ENCODE measurements at regions not wholly inside any gene's neighbourhood (a gene's known extent, or its start where the extent isn't known, plus 50 kb on each side); places are given as distances from the start of the nearest gene placed in this dataset.

DNA sequence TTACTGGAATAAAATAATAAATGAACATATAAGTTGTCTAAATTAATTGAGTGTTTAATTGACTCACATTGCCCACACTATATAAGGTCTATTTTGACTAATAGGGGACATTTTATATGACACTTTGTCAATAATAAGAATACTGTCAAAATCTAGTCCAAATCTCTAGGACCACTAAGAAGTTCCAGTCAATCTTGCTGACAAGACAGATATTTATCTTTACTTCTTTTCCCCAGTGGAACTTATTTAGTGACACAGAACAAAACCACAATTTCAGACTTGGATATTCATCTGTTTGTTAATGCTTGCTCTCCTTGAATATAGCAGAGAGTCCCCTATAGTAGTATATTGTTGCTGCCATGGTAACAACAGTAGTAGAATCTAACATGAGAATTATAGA lies 954.6 kb upstream of the MANEA start:
- H3K9me3 Mint-ChIP-seq, result peaks cover 6% of the 10 kb centered on the region; the same call in 1 of the 2 replicates
- no peak overlapping the region for H3K4me3 Mint-ChIP-seq
- H3K4me1 Mint-ChIP-seq (ENCODE audit: low read depth), result no peaks in the 10 kb centered on the region
- H3K27ac Mint-ChIP-seq, result no peak overlapping the region
- no peak for DNase-seq
- H3K27me3 Mint-ChIP-seq (ENCODE audit: insufficient read depth), result no peaks in the 10 kb centered on the region
- no peaks in the 10 kb centered on the region for H3K36me3 Mint-ChIP-seq (ENCODE audit: low read depth)
- TF ChIP-seq, protein P1, sequence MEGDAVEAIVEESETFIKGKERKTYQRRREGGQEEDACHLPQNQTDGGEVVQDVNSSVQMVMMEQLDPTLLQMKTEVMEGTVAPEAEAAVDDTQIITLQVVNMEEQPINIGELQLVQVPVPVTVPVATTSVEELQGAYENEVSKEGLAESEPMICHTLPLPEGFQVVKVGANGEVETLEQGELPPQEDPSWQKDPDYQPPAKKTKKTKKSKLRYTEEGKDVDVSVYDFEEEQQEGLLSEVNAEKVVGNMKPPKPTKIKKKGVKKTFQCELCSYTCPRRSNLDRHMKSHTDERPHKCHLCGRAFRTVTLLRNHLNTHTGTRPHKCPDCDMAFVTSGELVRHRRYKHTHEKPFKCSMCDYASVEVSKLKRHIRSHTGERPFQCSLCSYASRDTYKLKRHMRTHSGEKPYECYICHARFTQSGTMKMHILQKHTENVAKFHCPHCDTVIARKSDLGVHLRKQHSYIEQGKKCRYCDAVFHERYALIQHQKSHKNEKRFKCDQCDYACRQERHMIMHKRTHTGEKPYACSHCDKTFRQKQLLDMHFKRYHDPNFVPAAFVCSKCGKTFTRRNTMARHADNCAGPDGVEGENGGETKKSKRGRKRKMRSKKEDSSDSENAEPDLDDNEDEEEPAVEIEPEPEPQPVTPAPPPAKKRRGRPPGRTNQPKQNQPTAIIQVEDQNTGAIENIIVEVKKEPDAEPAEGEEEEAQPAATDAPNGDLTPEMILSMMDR (IDR thresholded peaks at IDR 0.05), result no peak

DNA sequence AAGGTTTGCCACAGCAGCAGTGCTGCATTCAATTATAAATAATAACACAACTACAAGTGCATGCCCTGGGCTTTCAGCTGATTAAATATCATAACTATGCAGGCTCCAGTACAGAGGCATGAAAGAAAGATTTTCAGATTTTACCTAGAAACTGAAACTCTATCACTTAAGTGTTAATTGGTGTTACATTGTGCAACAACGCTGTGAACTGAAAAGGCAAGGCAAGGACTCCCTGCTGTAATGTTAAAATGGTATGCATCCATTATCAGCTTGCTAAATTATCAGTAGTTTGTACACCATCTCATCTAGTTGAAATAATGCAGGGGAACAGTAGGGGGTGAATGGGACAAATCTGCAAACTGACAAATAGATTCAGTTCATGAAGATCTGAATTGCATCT lies 976.7 kb upstream of the MANEA start:
- peaks cover 19% of the 10 kb centered on the region for H3K9me3 Mint-ChIP-seq
- no peaks in the 10 kb centered on the region for H3K36me3 Mint-ChIP-seq (ENCODE audit: low read depth)
- TF ChIP-seq, protein P1 (IDR thresholded peaks at IDR 0.05), result no peak
- no peak for DNase-seq
- no peak overlapping the region for H3K27ac Mint-ChIP-seq
- no peak overlapping the region for H3K4me3 Mint-ChIP-seq
- no peaks in the 10 kb centered on the region for H3K4me1 Mint-ChIP-seq (ENCODE audit: low read depth)
- no peaks in the 10 kb centered on the region for H3K27me3 Mint-ChIP-seq (ENCODE audit: insufficient read depth)

DNA sequence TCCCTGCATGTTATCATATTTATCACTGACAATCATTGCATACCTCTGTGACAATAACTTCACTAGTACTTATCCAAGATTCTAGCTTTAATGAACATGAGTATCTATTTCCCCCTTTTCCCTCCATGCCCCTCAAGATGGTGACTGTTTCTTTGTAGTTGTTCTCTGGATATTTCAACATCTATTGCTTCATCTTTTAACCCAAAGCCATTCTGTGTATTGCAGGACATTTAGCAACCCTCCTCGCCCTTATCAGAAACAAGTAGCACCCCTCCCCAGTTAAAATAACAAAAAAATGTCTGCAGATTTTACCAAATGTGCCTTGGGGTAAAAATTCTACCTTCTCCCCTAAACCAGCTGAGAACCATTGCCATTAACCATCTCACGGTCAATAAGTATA lies 979.8 kb upstream of the MANEA start:
- no peak overlapping the region for H3K27ac Mint-ChIP-seq
- no peaks in the 10 kb centered on the region for H3K36me3 Mint-ChIP-seq (ENCODE audit: low read depth)
- no peak overlapping the region for H3K4me3 Mint-ChIP-seq
- no peaks in the 10 kb centered on the region for H3K4me1 Mint-ChIP-seq (ENCODE audit: low read depth)
- no peak for DNase-seq
- H3K9me3 Mint-ChIP-seq, result peaks cover 4% of the 10 kb centered on the region; the same call in 1 of the 2 replicates
- TF ChIP-seq, protein P1 (IDR thresholded peaks at IDR 0.05), result no peak
- no peaks in the 10 kb centered on the region for H3K27me3 Mint-ChIP-seq (ENCODE audit: insufficient read depth)

DNA sequence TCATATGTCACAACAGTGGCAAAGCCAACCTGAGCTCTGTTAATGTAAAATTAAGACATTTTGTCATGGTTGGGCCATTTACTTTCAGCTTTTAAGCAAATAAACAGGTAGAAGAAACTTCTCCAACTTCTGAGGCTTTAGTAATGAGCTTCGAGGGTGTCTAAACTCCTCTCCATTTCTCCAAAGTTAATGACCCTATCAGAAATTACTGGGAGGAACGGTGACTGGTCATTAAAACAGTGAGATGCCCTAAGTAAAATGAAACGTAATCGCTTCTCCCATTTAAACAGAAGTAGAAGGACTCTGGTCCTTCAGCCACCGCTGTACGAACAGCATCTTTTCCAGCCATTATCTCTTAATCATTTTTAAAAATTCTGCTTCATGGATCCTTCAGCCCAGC lies 986.9 kb upstream of the MANEA start:
- Mint-ChIP-seq H3K9me3 (peaks cover 4% of the 10 kb centered on the region; the same call in 1 of the 2 replicates), H3K36me3 (ENCODE audit: low read depth) (no peaks in the 10 kb centered on the region), H3K27ac (no peak overlapping the region), H3K4me3 (no peak overlapping the region), H3K4me1 (ENCODE audit: low read depth) (no peaks in the 10 kb centered on the region), H3K27me3 (ENCODE audit: insufficient read depth) (no peaks in the 10 kb centered on the region)
- TF ChIP-seq, protein P1 (IDR thresholded peaks at IDR 0.05), result no peak
- no peak for DNase-seq

DNA sequence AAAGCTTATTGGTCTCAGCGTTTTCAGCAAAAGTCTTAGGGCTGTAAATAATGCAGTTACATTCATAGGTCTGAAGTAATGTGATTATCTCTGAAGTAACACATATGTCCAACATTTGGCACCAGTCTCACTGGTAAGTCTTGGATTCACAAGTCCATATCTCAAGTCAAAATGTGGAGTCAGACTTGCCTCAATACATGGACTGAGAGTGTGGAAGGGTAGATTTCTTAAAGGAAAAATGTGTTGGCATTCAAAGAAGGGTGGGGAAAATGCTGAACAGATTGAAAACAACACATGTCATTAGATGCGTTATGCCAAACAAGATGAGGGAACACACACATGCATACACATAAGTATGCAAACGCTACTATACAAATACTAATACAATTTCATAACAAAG lies 989.0 kb upstream of the MANEA start:
- H3K4me1 Mint-ChIP-seq (ENCODE audit: low read depth), result no peaks in the 10 kb centered on the region
- H3K4me3 Mint-ChIP-seq, result no peak overlapping the region
- peaks cover 4% of the 10 kb centered on the region; the same call in 1 of the 2 replicates for H3K9me3 Mint-ChIP-seq
- TF ChIP-seq, protein P1 (IDR thresholded peaks at IDR 0.05), result no peak
- H3K27ac Mint-ChIP-seq, result no peak overlapping the region
- no peaks in the 10 kb centered on the region for H3K36me3 Mint-ChIP-seq (ENCODE audit: low read depth)
- H3K27me3 Mint-ChIP-seq (ENCODE audit: insufficient read depth), result no peaks in the 10 kb centered on the region
- no peak for DNase-seq

DNA sequence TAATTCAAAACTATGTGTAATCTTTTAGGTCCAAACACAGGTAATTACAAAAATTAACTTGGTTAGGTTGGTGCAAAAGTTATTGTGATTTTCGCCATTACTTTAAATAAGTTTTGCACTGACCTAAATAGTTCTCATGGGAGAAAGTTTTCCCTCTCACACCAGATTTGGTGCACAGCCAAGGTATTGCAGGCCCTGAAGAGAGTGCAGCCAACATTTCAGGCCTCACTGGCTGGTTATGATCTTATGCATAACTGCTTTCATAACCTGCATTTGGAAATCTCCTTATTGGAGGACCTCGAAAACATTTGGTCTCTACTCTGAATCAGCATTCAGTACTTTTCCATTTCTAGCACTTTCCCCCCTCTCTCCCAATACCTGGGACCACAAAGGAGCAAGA lies 993.1 kb upstream of the MANEA start:
- H3K4me1 Mint-ChIP-seq (ENCODE audit: low read depth), result no peaks in the 10 kb centered on the region
- DNase-seq, result no peak
- H3K4me3 Mint-ChIP-seq, result no peak overlapping the region
- peaks cover 8% of the 10 kb centered on the region for H3K9me3 Mint-ChIP-seq
- no peaks in the 10 kb centered on the region for H3K36me3 Mint-ChIP-seq (ENCODE audit: low read depth)
- TF ChIP-seq, protein P1 (IDR thresholded peaks at IDR 0.05), result no peak
- no peak overlapping the region for H3K27ac Mint-ChIP-seq
- no peaks in the 10 kb centered on the region for H3K27me3 Mint-ChIP-seq (ENCODE audit: insufficient read depth)
